B cell (primary cell): ENCODE measurements at regions not wholly inside any gene's neighbourhood (a gene's known extent, or its start where the extent isn't known, plus 50 kb on each side); places are given as distances from the start of the nearest gene placed in this dataset.

ENCODE experiments used
- EZH2 ChIP-seq: IDR thresholded peaks from 2 replicates; pipeline ENCODE4 v1.6.1; 2012; ENCODE audit warnings: borderline replicate concordance, low read depth, mild to moderate bottlenecking, moderate library complexity, low read length; ENCODE audit not compliant: insufficient read depth, poor library complexity, severe bottlenecking
- TF ChIP-seq, protein P1 (sequence below): fragments of 200-600 bp; IDR thresholded peaks from one replicate; pipeline ENCODE4 v1.8.0; 2022; ENCODE audit warnings: antibody characterized with exemption, mild to moderate bottlenecking

DNA sequence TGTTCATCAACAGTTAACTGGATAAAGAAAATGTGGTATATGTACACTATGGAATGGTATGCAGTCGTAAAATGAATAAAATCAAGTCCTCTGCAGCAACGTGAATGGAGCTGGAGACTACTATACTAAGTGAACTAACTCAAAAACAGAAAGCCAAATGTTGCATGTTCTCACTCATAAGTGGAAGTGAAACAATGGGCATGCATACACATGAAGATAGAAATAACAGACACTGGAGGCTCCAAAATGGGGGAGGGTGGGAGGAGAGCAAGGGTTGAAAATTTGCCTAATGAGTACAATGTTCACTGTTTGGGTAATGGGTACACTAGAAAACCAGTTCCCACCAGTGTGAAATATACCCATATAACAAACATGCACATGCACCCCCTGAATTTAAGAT, 179.5 kb downstream of the ZWINT start:
- TF ChIP-seq, protein P1, sequence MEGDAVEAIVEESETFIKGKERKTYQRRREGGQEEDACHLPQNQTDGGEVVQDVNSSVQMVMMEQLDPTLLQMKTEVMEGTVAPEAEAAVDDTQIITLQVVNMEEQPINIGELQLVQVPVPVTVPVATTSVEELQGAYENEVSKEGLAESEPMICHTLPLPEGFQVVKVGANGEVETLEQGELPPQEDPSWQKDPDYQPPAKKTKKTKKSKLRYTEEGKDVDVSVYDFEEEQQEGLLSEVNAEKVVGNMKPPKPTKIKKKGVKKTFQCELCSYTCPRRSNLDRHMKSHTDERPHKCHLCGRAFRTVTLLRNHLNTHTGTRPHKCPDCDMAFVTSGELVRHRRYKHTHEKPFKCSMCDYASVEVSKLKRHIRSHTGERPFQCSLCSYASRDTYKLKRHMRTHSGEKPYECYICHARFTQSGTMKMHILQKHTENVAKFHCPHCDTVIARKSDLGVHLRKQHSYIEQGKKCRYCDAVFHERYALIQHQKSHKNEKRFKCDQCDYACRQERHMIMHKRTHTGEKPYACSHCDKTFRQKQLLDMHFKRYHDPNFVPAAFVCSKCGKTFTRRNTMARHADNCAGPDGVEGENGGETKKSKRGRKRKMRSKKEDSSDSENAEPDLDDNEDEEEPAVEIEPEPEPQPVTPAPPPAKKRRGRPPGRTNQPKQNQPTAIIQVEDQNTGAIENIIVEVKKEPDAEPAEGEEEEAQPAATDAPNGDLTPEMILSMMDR = no peak
- no peak for TF ChIP-seq EZH2
